HepG2 (cell line): ENCODE measurements at regions not wholly inside any gene's neighbourhood (a gene's known extent, or its start where the extent isn't known, plus 50 kb on each side); places are given as distances from the start of the nearest gene placed in this dataset.

Source experiments
- ATF1 ChIP-seq: IDR thresholded peaks from 2 replicates; pipeline ENCODE4 v1.6.1; 2016; ENCODE audit warnings: mild to moderate bottlenecking, control low read depth
- CBX5 ChIP-seq: sonication (generic); formaldehyde crosslinking; IDR thresholded peaks from 2 replicates; pipeline ENCODE4 v1.4.0; 2020; ENCODE audit warnings: missing genetic modification reagents, borderline replicate concordance
- EP300 ChIP-seq, 3 experiments: sonication (generic) in 1 of 3; formaldehyde crosslinking in 1 of 3; IDR thresholded peaks; 2 replicates each; pipeline versions ENCODE4 v1.5.1 to v1.6.1; 2011 to 2020; ENCODE audit warnings: low read depth in 2 of 3, low read length in 2 of 3, borderline replicate concordance in 1 of 3, improper control_type of control experiment in 1 of 3, mild to moderate bottlenecking in 1 of 3, missing genetic modification reagents in 1 of 3, moderate library complexity in 1 of 3
- GABPA ChIP-seq, 2 experiments: IDR thresholded peaks; 2 replicates each; pipeline ENCODE4 v1.6.1; 2011 to 2016; ENCODE audit warnings: low read depth in 2 of 2, low read length in 1 of 2, missing biosample characterization in 1 of 2, missing genetic modification characterization in 1 of 2
- GATA4 ChIP-seq: sonication (generic); IDR thresholded peaks from 2 replicates; pipeline ENCODE4 v1.6.1; 2016; ENCODE audit warnings: antibody characterized with exemption, low read depth, borderline replicate concordance
- NR2C2 ChIP-seq: sonication (generic); formaldehyde crosslinking; IDR thresholded peaks from 2 replicates; pipeline ENCODE4 v1.4.0; 2020; ENCODE audit warnings: missing genetic modification reagents, mild to moderate bottlenecking, moderate library complexity, borderline replicate concordance
- SP1 ChIP-seq, 2 experiments: fragments of 450-650 bp in 1 of 2; sonication (generic) in 1 of 2; formaldehyde crosslinking in 1 of 2; IDR thresholded peaks; 2 replicates each; pipeline versions ENCODE4 v1.4.0 to v1.6.1; 2016 to 2020; ENCODE audit warnings: missing genetic modification reagents in 1 of 2
- YY1 ChIP-seq: IDR thresholded peaks from 2 replicates; pipeline ENCODE4 v1.6.1; 2011; ENCODE audit warnings: low read length, low read depth, moderate library complexity, mild to moderate bottlenecking; ENCODE audit not compliant: insufficient read depth, insufficient replicate concordance
- ZNF256 ChIP-seq: sonication (generic); formaldehyde crosslinking; conservative IDR thresholded peaks from 2 replicates; pipeline ENCODE4 v1.4.0; 2020; ENCODE audit warnings: missing genetic modification reagents
- TF ChIP-seq, protein P1 (sequence below): sonication (generic); formaldehyde crosslinking; IDR thresholded peaks from 2 replicates; pipeline ENCODE4 v1.5.0; 2020; ENCODE audit warnings: mild to moderate bottlenecking, missing genetic modification reagents, moderate library complexity
- TF ChIP-seq, protein P2 (sequence below): sonication (generic); formaldehyde crosslinking; IDR thresholded peaks from 2 replicates; pipeline ENCODE4 v1.4.0; 2020; ENCODE audit warnings: missing genetic modification reagents, borderline replicate concordance
- TF ChIP-seq, protein P3 (sequence below): sonication (generic); formaldehyde crosslinking; IDR thresholded peaks from 2 replicates; pipeline ENCODE4 v1.4.0; 2020; ENCODE audit warnings: missing genetic modification reagents, low read depth, mild to moderate bottlenecking, borderline replicate concordance
- TF ChIP-seq, protein P4 (sequence below): sonication (generic); formaldehyde crosslinking; IDR thresholded peaks from 2 replicates; pipeline ENCODE4 v1.4.0; 2020; ENCODE audit warnings: missing genetic modification reagents, mild to moderate bottlenecking, borderline replicate concordance

DNA sequence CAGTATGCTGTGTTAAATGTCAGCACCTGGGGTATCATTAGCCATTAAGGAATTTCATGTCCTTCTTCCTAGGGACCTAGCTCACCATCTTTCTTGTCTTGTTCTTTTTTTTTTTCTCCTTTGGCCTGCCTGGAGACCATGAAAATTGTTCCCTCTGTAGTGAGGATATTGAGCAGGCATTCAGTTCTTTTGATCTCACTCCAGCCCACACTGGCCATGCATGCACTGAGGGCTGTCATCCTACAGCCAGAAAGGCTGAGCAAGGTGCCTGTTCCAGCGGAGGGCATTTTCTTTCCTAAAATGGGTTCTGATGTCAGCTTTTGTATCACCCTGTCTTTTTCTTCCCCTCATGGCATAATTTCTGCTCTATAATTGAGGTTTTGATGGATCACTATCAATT lies 275.9 kb upstream of the HAND2 start:
- TF ChIP-seq, protein P1, sequence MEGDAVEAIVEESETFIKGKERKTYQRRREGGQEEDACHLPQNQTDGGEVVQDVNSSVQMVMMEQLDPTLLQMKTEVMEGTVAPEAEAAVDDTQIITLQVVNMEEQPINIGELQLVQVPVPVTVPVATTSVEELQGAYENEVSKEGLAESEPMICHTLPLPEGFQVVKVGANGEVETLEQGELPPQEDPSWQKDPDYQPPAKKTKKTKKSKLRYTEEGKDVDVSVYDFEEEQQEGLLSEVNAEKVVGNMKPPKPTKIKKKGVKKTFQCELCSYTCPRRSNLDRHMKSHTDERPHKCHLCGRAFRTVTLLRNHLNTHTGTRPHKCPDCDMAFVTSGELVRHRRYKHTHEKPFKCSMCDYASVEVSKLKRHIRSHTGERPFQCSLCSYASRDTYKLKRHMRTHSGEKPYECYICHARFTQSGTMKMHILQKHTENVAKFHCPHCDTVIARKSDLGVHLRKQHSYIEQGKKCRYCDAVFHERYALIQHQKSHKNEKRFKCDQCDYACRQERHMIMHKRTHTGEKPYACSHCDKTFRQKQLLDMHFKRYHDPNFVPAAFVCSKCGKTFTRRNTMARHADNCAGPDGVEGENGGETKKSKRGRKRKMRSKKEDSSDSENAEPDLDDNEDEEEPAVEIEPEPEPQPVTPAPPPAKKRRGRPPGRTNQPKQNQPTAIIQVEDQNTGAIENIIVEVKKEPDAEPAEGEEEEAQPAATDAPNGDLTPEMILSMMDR (CRISPR knock-in tag): no peak
- TF ChIP-seq, protein P2, sequence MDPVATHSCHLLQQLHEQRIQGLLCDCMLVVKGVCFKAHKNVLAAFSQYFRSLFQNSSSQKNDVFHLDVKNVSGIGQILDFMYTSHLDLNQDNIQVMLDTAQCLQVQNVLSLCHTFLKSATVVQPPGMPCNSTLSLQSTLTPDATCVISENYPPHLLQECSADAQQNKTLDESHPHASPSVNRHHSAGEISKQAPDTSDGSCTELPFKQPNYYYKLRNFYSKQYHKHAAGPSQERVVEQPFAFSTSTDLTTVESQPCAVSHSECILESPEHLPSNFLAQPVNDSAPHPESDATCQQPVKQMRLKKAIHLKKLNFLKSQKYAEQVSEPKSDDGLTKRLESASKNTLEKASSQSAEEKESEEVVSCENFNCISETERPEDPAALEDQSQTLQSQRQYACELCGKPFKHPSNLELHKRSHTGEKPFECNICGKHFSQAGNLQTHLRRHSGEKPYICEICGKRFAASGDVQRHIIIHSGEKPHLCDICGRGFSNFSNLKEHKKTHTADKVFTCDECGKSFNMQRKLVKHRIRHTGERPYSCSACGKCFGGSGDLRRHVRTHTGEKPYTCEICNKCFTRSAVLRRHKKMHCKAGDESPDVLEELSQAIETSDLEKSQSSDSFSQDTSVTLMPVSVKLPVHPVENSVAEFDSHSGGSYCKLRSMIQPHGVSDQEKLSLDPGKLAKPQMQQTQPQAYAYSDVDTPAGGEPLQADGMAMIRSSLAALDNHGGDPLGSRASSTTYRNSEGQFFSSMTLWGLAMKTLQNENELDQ (CRISPR knock-in tag): no peak
- no peak for TF ChIP-seq ZNF256 (CRISPR knock-in tag)
- no peak for TF ChIP-seq GABPA (IDR thresholded peaks at IDR 0.05; ENCODE audit: low read depth, low read length)
- no peak for TF ChIP-seq GABPA (CRISPR knock-in tag; IDR thresholded peaks at IDR 0.05; ENCODE audit: low read depth)
- no peak for TF ChIP-seq CBX5
- TF ChIP-seq, protein P3, sequence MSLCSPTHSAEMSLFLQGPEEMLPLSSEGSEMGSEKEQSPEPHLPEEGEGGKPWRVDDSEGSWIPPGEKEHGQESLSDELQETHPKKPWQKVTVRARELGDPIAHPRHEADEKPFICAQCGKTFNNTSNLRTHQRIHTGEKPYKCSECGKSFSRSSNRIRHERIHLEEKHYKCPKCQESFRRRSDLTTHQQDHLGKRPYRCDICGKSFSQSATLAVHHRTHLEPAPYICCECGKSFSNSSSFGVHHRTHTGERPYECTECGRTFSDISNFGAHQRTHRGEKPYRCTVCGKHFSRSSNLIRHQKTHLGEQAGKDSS: no peak
- TF ChIP-seq SP1 (IDR thresholded peaks at IDR 0.05): no peak
- no peak for TF ChIP-seq SP1 (CRISPR knock-in tag; IDR thresholded peaks at IDR 0.05)
- TF ChIP-seq YY1: no peak
- TF ChIP-seq GATA4: no peak
- no peak for TF ChIP-seq EP300 (IDR thresholded peaks at IDR 0.05; ENCODE audit: low read depth in 2 of 2, low read length in 2 of 2)
- no peak for TF ChIP-seq EP300 (CRISPR knock-in tag; IDR thresholded peaks at IDR 0.05; ENCODE audit: borderline replicate concordance)
- TF ChIP-seq, protein P4, sequence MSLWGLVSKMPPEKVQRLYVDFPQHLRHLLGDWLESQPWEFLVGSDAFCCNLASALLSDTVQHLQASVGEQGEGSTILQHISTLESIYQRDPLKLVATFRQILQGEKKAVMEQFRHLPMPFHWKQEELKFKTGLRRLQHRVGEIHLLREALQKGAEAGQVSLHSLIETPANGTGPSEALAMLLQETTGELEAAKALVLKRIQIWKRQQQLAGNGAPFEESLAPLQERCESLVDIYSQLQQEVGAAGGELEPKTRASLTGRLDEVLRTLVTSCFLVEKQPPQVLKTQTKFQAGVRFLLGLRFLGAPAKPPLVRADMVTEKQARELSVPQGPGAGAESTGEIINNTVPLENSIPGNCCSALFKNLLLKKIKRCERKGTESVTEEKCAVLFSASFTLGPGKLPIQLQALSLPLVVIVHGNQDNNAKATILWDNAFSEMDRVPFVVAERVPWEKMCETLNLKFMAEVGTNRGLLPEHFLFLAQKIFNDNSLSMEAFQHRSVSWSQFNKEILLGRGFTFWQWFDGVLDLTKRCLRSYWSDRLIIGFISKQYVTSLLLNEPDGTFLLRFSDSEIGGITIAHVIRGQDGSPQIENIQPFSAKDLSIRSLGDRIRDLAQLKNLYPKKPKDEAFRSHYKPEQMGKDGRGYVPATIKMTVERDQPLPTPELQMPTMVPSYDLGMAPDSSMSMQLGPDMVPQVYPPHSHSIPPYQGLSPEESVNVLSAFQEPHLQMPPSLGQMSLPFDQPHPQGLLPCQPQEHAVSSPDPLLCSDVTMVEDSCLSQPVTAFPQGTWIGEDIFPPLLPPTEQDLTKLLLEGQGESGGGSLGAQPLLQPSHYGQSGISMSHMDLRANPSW (CRISPR knock-in tag): no peak
- no peak for TF ChIP-seq NR2C2 (CRISPR knock-in tag)
- no peak for TF ChIP-seq ATF1 (CRISPR knock-in tag)
